SU-DHL-6 (cell line): ENCODE measurements at regions not wholly inside any gene's neighbourhood (a gene's known extent, or its start where the extent isn't known, plus 50 kb on each side); places are given as distances from the start of the nearest gene placed in this dataset.

Experiments used
- H2AFZ ChIP-seq: fragments of 200-600 bp; sonication (generic); 2 replicates; pipeline ENCODE4 v1.6.1; 2014; ENCODE audit warnings: low read depth, mild to moderate bottlenecking, moderate library complexity, mixed read lengths, antibody characterized with exemption, low read length; ENCODE audit not compliant: severe bottlenecking
- H3F3A ChIP-seq: fragments of 200-600 bp; shearing (Covaris generic); 2 replicates; pipeline ENCODE4 v1.6.0; 2016; ENCODE audit warnings: antibody characterized with exemption, mild to moderate bottlenecking; ENCODE audit not compliant: insufficient read depth
- H3K27ac ChIP-seq: fragments of 200-600 bp; sonication (generic); 2 replicates; pipeline ENCODE4 v1.5.1; 2016; ENCODE audit warnings: low read depth, mild to moderate bottlenecking, low read length, moderate library complexity, mixed read lengths
- H3K27me3 ChIP-seq: fragments of 200-600 bp; sonication (generic), shearing (Covaris generic); 2 replicates; pipeline ENCODE4 v1.6.0; 2014; ENCODE audit warnings: mild to moderate bottlenecking, low read length
- H3K36me3 ChIP-seq: fragments of 200-600 bp; sonication (generic); 2 replicates; pipeline ENCODE4 v1.6.1; 2014; ENCODE audit warnings: mild to moderate bottlenecking, low read length, mixed read lengths
- H3K4me2 ChIP-seq: fragments of 300-600, 200-600 bp; shearing (Covaris generic), sonication (generic); 2 replicates; pipeline ENCODE4 v1.6.0; 2014; ENCODE audit warnings: low read length, low read depth, mild to moderate bottlenecking; ENCODE audit not compliant: poor library complexity, severe bottlenecking
- H3K4me3 ChIP-seq: fragments of 200-600 bp; sonication (generic); 2 replicates; pipeline ENCODE4 v1.5.1; 2014; ENCODE audit warnings: antibody characterized with exemption, low read length, mild to moderate bottlenecking, mixed read lengths; ENCODE audit not compliant: insufficient read depth, poor library complexity, severe bottlenecking
- H3K79me2 ChIP-seq: fragments of 200-600 bp; sonication (generic); 2 replicates; pipeline ENCODE4 v1.6.1; 2014; ENCODE audit warnings: mild to moderate bottlenecking, low read length, moderate library complexity; ENCODE audit not compliant: insufficient read depth
- H3K9ac ChIP-seq: fragments of 200-600 bp; sonication (generic); 2 replicates; pipeline ENCODE4 v1.7.0; 2014; ENCODE audit warnings: mild to moderate bottlenecking, low read length
- H3K9me2 ChIP-seq: fragments of 200-600 bp; sonication (generic); replicated peaks from 2 replicates; pipeline ENCODE4 v1.6.1; 2014; ENCODE audit warnings: low read length; ENCODE audit not compliant: insufficient read depth
- H3K9me3 ChIP-seq: fragments of 200-600 bp; sonication (generic); 2 replicates; pipeline ENCODE4 v1.6.1; 2014; ENCODE audit warnings: low read length, mixed read lengths; ENCODE audit not compliant: insufficient read depth
- H4K20me1 ChIP-seq: fragments of 200-600 bp; sonication (generic); 2 replicates; pipeline ENCODE4 v1.6.1; 2014; ENCODE audit warnings: low read depth, mild to moderate bottlenecking, antibody characterized with exemption, low read length, moderate library complexity, mixed read lengths
- EZH2phosphoT487 ChIP-seq: fragments of 200-600 bp; sonication (generic), shearing (Covaris generic); conservative IDR thresholded peaks from 2 replicates; pipeline ENCODE4 v1.6.1; 2018; ENCODE audit warnings: mild to moderate bottlenecking, antibody characterized with exemption, low read length, moderate library complexity, mixed read lengths
- TF ChIP-seq, protein P1 (sequence below): fragments of 200-600 bp; sonication (generic); IDR thresholded peaks from one replicate; pipeline ENCODE4 v1.5.1; 2017; ENCODE audit warnings: antibody characterized with exemption, mild to moderate bottlenecking, low read length, moderate library complexity; ENCODE audit not compliant: insufficient read depth, poor library complexity, severe bottlenecking

DNA sequence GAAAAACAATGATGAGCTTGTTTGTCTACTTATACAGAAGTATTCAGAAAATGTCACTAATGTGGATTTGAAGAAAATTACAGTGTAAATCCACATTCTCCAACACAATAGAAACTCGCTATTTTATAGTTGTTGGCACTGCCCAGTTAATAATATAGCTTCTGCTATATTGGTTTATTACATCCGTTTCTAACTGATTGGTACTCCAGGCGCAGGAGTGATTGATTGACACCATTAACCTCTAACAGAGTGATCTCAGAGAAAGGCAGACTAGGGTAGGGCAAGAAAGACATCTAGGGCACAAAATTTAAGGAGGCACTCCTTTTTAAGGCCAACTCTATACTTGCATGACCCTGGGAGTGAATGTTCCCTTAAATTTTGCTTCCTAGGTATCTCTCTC lies 84.0 kb upstream of the MIER3 start:
- H3F3A ChIP-seq, result no peaks in the 10 kb centered on the region

DNA sequence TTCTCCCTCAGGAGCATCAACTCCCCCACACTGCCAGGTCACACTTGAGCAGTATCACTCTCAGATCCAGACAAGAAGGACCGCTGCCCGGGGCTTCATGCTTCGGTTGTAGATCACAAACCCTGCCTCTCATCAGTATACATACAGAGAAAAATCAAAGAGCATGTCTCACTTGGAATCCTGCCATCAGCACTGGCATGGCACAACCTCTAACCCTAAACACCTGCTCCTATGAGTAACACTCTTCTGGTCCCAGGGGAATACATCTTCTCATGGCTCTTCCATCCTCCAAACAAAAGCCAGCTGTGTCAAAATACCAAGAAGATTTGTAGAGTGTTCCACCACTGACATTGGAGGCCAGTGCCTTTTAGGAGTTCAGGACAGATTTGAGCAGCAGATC lies 84.8 kb upstream of the MIER3 start:
- H4K20me1 ChIP-seq, result no peaks in the 10 kb centered on the region
- H3K27ac ChIP-seq, result no peak overlapping the region
- H3F3A ChIP-seq, result no peaks in the 10 kb centered on the region
- no peaks in the 10 kb centered on the region for H3K9me2 ChIP-seq
- no peak overlapping the region for H3K4me2 ChIP-seq
- no peaks in the 10 kb centered on the region for H3K79me2 ChIP-seq
- H3K4me3 ChIP-seq, result no peak overlapping the region
- H3K27me3 ChIP-seq, result no peaks in the 10 kb centered on the region
- no peak overlapping the region for H3K9ac ChIP-seq
- H3K36me3 ChIP-seq, result no peaks in the 10 kb centered on the region
- TF ChIP-seq, protein P1, sequence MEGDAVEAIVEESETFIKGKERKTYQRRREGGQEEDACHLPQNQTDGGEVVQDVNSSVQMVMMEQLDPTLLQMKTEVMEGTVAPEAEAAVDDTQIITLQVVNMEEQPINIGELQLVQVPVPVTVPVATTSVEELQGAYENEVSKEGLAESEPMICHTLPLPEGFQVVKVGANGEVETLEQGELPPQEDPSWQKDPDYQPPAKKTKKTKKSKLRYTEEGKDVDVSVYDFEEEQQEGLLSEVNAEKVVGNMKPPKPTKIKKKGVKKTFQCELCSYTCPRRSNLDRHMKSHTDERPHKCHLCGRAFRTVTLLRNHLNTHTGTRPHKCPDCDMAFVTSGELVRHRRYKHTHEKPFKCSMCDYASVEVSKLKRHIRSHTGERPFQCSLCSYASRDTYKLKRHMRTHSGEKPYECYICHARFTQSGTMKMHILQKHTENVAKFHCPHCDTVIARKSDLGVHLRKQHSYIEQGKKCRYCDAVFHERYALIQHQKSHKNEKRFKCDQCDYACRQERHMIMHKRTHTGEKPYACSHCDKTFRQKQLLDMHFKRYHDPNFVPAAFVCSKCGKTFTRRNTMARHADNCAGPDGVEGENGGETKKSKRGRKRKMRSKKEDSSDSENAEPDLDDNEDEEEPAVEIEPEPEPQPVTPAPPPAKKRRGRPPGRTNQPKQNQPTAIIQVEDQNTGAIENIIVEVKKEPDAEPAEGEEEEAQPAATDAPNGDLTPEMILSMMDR, result no peak
- no peak for TF ChIP-seq EZH2phosphoT487
- no peaks in the 10 kb centered on the region for H3K9me3 ChIP-seq
- H2AFZ ChIP-seq, result no peak overlapping the region

More for the DNA sequence above, 84.0 kb upstream of the MIER3 start:
- no peaks in the 10 kb centered on the region for H3K79me2 ChIP-seq
- H4K20me1 ChIP-seq, result no peaks in the 10 kb centered on the region
- H3K27me3 ChIP-seq, result no peaks in the 10 kb centered on the region
- TF ChIP-seq, protein P1, result no peak
- TF ChIP-seq EZH2phosphoT487, result no peak
- H3K9me2 ChIP-seq, result no peaks in the 10 kb centered on the region
- H3K36me3 ChIP-seq, result no peaks in the 10 kb centered on the region
- H3K9me3 ChIP-seq, result no peaks in the 10 kb centered on the region
- H2AFZ ChIP-seq, result no peak overlapping the region
- H3K4me2 ChIP-seq, result no peak overlapping the region
- no peak overlapping the region for H3K4me3 ChIP-seq
- no peak overlapping the region for H3K27ac ChIP-seq
- H3K9ac ChIP-seq, result no peak overlapping the region

DNA sequence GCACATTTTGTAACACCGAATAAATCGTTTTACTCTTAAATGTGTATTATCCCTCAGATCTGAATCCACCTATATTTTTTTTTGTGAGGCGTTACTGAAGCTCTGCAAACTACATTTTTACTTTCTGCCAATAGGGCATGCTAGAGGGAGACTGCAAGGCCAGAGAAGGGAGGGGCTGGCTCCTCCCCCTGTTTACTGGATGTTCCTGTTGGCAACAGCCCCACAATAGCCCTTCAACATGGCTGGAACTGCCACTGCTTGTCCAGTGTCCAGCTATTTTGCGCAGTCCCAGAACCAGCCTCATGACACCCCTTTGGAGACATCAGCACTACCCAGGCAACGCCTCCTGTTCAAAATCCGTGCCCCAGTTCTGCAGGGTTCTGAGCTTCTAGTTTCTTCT lies 85.4 kb upstream of the MIER3 start:
- Histone ChIP-seq H3K9me3 (no peaks in the 10 kb centered on the region), H4K20me1 (no peaks in the 10 kb centered on the region), H3K27ac (no peak overlapping the region), H3F3A (no peaks in the 10 kb centered on the region), H3K4me3 (no peak overlapping the region), H3K79me2 (no peaks in the 10 kb centered on the region), H3K9me2 (no peaks in the 10 kb centered on the region), H3K36me3 (no peaks in the 10 kb centered on the region), H3K27me3 (no peaks in the 10 kb centered on the region), H3K4me2 (no peak overlapping the region), H2AFZ (no peak overlapping the region), H3K9ac (no peak overlapping the region)
- TF ChIP-seq, protein P1, result no peak
- no peak for TF ChIP-seq EZH2phosphoT487
